ENCODE measurements at regions not wholly inside any gene's neighbourhood (a gene's known extent, or its start where the extent isn't known, plus 50 kb on each side); places are given as distances from the start of the nearest gene placed in this dataset.

- TF ChIP-seq, protein P1, sequence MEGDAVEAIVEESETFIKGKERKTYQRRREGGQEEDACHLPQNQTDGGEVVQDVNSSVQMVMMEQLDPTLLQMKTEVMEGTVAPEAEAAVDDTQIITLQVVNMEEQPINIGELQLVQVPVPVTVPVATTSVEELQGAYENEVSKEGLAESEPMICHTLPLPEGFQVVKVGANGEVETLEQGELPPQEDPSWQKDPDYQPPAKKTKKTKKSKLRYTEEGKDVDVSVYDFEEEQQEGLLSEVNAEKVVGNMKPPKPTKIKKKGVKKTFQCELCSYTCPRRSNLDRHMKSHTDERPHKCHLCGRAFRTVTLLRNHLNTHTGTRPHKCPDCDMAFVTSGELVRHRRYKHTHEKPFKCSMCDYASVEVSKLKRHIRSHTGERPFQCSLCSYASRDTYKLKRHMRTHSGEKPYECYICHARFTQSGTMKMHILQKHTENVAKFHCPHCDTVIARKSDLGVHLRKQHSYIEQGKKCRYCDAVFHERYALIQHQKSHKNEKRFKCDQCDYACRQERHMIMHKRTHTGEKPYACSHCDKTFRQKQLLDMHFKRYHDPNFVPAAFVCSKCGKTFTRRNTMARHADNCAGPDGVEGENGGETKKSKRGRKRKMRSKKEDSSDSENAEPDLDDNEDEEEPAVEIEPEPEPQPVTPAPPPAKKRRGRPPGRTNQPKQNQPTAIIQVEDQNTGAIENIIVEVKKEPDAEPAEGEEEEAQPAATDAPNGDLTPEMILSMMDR (conservative IDR thresholded peaks at IDR 0.05; ENCODE audit: low read depth, low read length): no peak
- DNase-seq (ENCODE audit: low read depth): no peak
- H3K4me3 ChIP-seq (ENCODE audit: low read depth, low read length): no peak overlapping the region
These were observed 103.1 kb upstream of the DYNLRB2 start for GRCh38 chr16:80437707-80438106.

- H3K4me3 ChIP-seq (ENCODE audit: low read depth, low read length): no peak overlapping the region
- TF ChIP-seq, protein P1 (conservative IDR thresholded peaks at IDR 0.05; ENCODE audit: low read depth, low read length): no peak
- no peak for DNase-seq (ENCODE audit: low read depth)
These were observed 104.3 kb upstream of the DYNLRB2 start for GRCh38 chr16:80436510-80436909.

DNA sequence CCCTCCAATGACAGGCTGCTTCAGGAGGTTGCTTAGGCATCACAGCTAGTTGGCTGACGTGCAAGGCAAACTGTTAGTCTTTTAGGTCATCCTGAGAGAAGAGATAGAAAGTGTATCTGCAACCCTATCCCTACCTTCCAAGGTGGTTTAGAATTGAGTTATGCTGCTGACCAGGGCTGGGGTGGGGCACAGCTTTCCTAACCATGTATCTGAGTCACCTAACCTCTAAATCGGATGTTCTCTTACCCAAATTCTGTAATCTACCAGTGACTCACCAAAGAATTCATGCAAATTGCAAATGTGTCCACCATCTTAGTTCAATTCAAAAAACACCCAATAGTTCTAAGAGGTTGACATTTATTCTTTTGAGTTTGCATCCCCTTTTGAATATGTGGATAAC is 107.2 kb upstream of the DYNLRB2 start:
- no peak for DNase-seq (ENCODE audit: low read depth)
- TF ChIP-seq, protein P1 (conservative IDR thresholded peaks at IDR 0.05; ENCODE audit: low read depth, low read length): no peak

DNA sequence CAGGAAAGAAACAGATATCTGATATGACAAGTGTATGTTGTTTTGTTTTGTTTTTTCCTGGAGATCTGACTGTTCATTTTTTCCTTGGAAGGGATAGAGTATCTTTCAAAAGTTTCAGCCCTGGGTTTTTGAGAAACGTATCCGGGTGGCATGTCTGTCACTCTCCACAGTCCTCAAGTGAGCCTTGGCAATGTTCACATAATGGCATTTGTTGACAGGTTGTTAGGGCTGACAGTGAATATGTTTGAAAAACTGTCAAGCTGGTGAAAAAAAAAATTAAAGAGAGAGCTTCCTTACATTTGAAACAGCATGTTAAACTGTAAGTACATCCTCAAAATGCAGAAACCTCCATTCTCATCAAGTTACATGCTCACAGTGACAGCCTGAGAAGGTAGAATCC is 113.0 kb upstream of the DYNLRB2 start:
- DNase-seq (ENCODE audit: low read depth): no peak
- no peak overlapping the region for H3K4me3 ChIP-seq (ENCODE audit: low read depth, low read length)
- TF ChIP-seq, protein P1 (conservative IDR thresholded peaks at IDR 0.05; ENCODE audit: low read depth, low read length): no peak

More for the DNA sequence above, 107.2 kb upstream of the DYNLRB2 start:
- no peak overlapping the region for H3K4me3 ChIP-seq (ENCODE audit: low read depth, low read length)

DNA sequence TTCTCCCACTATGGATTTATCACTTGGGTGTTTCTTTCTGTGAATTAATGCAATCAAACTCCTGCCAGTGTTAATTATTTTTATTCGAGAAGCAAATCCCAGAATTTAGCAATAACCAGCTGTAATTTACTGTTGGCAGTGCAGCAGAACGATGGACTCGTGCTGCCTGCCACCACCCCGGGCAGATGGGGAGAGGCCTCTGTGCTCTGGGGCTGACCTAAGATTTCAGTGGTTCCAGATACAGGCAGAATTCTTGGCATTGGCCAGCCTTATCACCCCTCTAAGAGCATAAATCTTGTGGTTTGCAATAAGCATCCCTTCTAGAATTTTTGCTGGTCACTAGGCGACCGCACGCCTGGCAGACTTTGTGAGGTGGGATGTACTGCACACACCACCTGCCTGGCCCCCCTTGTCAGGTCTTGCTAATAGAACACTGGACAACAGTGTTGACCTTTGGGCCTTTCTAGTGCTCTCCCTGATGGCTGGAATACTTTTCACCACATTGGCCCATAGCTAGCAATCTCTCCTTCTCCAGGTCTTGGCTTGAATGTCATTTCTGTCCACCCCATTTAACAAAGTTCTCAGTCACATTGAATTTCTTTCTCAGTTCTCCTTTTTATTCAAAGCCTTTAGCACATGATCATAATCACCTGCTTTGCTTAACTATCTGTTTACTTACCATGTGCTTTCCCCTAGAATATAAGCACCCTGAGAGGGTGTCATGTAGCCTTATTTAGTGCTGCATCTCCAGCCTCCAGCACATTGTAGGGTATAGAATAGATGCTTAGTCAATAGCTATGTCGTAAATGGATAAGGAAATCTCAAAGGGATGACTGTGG is 122.1 kb upstream of the DYNLRB2 start:
- no peak overlapping the region for H3K4me3 ChIP-seq (ENCODE audit: low read depth, low read length)
- DNase-seq (ENCODE audit: low read depth): no peak
- TF ChIP-seq, protein P1 (conservative IDR thresholded peaks at IDR 0.05; ENCODE audit: low read depth, low read length): no peak

- DNase-seq (ENCODE audit: low read depth): no peak
- H3K4me3 ChIP-seq (ENCODE audit: low read depth, low read length): no peak overlapping the region
- TF ChIP-seq, protein P1 (conservative IDR thresholded peaks at IDR 0.05; ENCODE audit: low read depth, low read length): no peak
These were observed 123.0 kb upstream of the DYNLRB2 start for GRCh38 chr16:80417706-80418271.
